ENCODE measurements at regions not wholly inside any gene's neighbourhood (a gene's known extent, or its start where the extent isn't known, plus 50 kb on each side); places are given as distances from the start of the nearest gene placed in this dataset.

DNA sequence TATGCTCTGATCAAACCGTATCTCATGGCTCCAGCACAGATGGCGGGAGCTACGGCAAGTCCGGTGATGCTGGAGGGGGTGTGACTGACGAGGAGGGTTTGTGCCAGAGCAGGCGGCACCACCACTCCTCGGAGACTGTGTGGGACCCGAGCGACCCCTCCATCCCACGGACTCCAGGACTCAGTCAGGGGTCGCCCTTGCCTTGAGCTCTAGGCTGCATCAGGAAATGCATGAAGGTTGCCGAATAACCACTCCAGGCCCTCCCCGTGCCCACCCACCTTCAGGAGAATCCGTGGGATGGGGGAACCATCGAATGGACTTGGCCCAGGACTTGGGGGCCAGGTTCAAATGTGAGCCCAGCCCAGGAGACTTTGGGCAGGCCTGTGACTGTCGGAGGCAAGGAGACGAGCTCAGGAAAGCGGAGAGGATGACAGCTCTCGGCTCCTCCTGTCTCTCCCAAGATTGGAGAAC lies 60.2 kb upstream of the ZNF469 start:
- no peak for DNase-seq (ENCODE audit: low read depth, low spot score)
- CTCF ChIA-PET, result no interaction called here
- POLR2A ChIA-PET, result no interaction called here
- H3K4me3 ChIP-seq (ENCODE audit: low read depth, low read length), result no peak overlapping the region
- TF ChIP-seq, protein P1, sequence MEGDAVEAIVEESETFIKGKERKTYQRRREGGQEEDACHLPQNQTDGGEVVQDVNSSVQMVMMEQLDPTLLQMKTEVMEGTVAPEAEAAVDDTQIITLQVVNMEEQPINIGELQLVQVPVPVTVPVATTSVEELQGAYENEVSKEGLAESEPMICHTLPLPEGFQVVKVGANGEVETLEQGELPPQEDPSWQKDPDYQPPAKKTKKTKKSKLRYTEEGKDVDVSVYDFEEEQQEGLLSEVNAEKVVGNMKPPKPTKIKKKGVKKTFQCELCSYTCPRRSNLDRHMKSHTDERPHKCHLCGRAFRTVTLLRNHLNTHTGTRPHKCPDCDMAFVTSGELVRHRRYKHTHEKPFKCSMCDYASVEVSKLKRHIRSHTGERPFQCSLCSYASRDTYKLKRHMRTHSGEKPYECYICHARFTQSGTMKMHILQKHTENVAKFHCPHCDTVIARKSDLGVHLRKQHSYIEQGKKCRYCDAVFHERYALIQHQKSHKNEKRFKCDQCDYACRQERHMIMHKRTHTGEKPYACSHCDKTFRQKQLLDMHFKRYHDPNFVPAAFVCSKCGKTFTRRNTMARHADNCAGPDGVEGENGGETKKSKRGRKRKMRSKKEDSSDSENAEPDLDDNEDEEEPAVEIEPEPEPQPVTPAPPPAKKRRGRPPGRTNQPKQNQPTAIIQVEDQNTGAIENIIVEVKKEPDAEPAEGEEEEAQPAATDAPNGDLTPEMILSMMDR (IDR thresholded peaks at IDR 0.05; ENCODE audit: insufficient read depth, low read length, missing control alignments), result no peak

- TF ChIP-seq, protein P1 (IDR thresholded peaks at IDR 0.05; ENCODE audit: insufficient read depth, low read length, missing control alignments), result no peak
- ChIA-PET CTCF (no interaction called here), POLR2A (no interaction called here)
- H3K4me3 ChIP-seq (ENCODE audit: low read depth, low read length), result no peak overlapping the region
- no peak for DNase-seq (ENCODE audit: low read depth, low spot score)
Measured at GRCh38 chr16:88323041-88323440, 59.7 kb upstream of the ZNF469 start.

DNA sequence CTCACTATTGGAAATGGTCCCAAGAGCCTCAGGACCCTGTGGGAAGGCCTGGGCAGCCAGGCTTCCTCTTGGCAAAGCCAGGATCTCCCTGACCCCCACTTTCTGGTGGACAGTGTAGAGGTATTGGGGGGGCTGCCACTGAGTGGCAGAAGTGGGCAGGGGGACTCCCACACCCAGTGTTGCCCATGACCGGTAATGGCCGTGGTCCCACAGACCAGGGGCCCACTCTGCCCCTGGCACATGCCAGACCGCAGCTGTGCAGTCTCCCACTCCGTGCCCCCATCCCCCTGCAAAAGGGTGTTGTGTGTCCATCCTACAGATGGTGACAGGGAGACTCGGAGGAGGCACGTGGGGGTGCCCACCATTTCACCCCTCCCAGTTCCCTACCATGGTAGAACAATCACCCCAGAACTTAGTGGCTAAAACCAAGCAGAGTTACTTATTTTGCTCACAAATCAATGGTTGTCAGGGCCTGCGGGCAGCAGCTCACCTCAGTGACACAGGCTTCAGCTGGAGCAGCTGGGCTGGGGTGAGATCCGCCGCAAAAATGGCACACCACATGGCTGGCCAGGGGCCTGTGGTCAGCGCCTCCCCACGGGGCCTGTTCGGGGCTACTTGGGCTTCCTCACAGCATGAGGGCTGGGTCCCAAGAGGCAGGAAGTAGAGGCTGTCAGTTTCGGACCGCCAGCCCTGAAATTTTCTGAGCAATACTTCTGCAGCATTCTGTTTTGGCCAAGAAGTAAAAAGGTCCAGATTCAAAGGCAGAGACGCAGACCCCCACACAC lies 59.0 kb upstream of the ZNF469 start:
- CTCF ChIA-PET, result no interaction called here
- no peak for DNase-seq (ENCODE audit: low read depth, low spot score)
- H3K4me3 ChIP-seq (ENCODE audit: low read depth, low read length), result no peak overlapping the region
- TF ChIP-seq, protein P1 (IDR thresholded peaks at IDR 0.05; ENCODE audit: insufficient read depth, low read length, missing control alignments), result no peak
- POLR2A ChIA-PET, result no interaction called here

- DNase-seq (ENCODE audit: low read depth, low spot score), result no peak
- ChIA-PET POLR2A (no interaction called here), CTCF (no interaction called here)
- no peak overlapping the region for H3K4me3 ChIP-seq (ENCODE audit: low read depth, low read length)
- TF ChIP-seq, protein P1 (IDR thresholded peaks at IDR 0.05; ENCODE audit: insufficient read depth, low read length, missing control alignments), result no peak
Measured at GRCh38 chr16:88325087-88325750, 57.5 kb upstream of the ZNF469 start.

GRCh38 chr16:88325976-88326375 lies 56.8 kb upstream of the ZNF469 start:
- ChIA-PET CTCF (no interaction called here), POLR2A (no interaction called here)
- no peak overlapping the region for H3K4me3 ChIP-seq (ENCODE audit: low read depth, low read length)
- TF ChIP-seq, protein P1 (IDR thresholded peaks at IDR 0.05; ENCODE audit: insufficient read depth, low read length, missing control alignments), result no peak
- DNase-seq (ENCODE audit: low read depth, low spot score), result no peak

DNA sequence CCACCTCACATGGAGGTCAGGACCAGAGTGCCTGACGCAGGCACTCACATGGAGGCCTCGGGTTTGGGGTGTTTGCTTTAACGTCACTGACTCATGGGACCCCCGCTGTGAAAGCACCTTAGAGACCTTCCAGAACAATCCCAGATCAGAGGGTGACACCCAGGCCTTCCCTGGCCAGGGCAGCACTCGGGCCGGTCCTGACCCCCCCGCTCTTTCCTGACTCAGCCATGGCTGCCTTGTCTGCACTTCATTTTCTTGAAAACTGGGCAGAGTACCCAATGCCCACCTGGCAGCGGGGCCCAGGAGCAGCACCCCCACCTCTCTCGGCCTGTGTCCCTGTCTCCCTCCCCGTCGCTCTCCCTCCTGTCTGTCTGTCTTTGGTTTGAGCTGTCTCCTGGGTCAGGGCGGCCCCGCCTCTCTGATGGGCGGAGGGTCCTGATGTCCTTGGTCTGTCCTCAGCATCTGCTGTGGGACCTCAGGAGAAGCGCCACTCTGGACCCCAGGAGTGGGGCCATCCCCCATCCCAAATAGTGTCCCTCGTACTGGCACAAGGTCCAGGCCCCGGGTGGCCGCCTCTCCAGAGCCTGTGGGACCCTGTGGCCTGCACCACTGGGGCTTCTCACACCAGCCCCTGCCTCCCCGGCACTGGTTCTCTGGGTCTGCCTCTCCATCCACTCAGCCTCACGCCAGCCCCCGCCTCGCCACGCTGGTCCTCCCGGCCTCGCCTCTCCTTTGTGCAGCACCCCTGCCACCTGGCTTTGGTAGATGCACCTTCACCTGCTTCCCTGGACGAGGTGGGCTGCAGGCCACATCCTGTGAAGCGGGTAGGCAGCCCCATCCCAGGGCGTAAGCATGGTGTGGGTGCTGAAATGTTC lies 55.9 kb upstream of the ZNF469 start:
- H3K4me3 ChIP-seq (ENCODE audit: low read depth, low read length), result no peak overlapping the region
- POLR2A ChIA-PET, result no interaction called here
- no peak for DNase-seq (ENCODE audit: low read depth, low spot score)
- TF ChIP-seq, protein P1 (IDR thresholded peaks at IDR 0.05; ENCODE audit: insufficient read depth, low read length, missing control alignments), result no peak
- CTCF ChIA-PET, result no interaction called here

Data from AG04449 (cell line).